ENCODE measurements at regions not wholly inside any gene's neighbourhood (a gene's known extent, or its start where the extent isn't known, plus 50 kb on each side); places are given as distances from the start of the nearest gene placed in this dataset.

DNA sequence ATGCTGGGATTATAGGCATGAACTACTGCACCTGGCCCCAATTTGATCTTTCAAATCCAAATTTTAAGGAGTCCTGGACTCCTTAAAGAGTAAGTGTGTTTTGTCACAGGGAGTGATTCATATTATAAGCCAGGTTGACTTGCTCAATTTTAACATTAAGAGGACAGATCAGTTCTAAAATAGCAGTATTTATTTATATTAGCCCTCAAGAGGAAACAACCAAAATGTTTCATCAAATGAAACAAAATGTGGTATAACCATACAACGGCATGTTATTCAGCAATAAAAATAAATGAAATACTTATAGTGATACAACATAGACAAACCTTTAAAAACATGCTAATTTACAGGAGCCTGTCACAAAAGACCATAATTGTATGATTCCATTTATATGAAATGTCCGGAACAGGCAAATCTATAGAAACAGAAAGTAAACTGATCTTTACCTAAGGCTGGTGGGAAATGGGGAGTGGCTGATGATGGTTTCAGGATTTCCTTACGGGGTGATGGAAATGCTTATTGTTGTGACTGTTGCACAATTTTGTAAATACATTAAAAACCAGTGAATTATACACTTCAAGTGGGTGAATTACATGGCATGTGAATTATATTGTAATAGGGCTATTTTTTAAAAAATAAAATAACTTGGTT is 637.4 kb downstream of the MMUT start:
- TF ChIP-seq, protein P1, sequence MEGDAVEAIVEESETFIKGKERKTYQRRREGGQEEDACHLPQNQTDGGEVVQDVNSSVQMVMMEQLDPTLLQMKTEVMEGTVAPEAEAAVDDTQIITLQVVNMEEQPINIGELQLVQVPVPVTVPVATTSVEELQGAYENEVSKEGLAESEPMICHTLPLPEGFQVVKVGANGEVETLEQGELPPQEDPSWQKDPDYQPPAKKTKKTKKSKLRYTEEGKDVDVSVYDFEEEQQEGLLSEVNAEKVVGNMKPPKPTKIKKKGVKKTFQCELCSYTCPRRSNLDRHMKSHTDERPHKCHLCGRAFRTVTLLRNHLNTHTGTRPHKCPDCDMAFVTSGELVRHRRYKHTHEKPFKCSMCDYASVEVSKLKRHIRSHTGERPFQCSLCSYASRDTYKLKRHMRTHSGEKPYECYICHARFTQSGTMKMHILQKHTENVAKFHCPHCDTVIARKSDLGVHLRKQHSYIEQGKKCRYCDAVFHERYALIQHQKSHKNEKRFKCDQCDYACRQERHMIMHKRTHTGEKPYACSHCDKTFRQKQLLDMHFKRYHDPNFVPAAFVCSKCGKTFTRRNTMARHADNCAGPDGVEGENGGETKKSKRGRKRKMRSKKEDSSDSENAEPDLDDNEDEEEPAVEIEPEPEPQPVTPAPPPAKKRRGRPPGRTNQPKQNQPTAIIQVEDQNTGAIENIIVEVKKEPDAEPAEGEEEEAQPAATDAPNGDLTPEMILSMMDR (optimal IDR thresholded peaks at IDR 0.05 in 1 of 3, IDR thresholded peaks at IDR 0.05 in 1 of 3, conservative IDR thresholded peaks at IDR 0.05 in 1 of 3; ENCODE audit: extremely low read depth in 1 of 3, insufficient read depth in 2 of 3, low read length in 3 of 3), result no peak
- no peak for TF ChIP-seq EZH2 (IDR thresholded peaks at IDR 0.05; ENCODE audit: low read length)

All from keratinocyte (primary cell).